ENCODE measurements at regions not wholly inside any gene's neighbourhood (a gene's known extent, or its start where the extent isn't known, plus 50 kb on each side); places are given as distances from the start of the nearest gene placed in this dataset.

GRCh38 chr10:128377988-128378387 lies 251.8 kb upstream of the MKI67 start:
- TF ChIP-seq CTCF (IDR thresholded peaks at IDR 0.05) (no peak), POLR2A (IDR thresholded peaks at IDR 0.05) (no peak)
